ENCODE measurements at regions not wholly inside any gene's neighbourhood (a gene's known extent, or its start where the extent isn't known, plus 50 kb on each side); places are given as distances from the start of the nearest gene placed in this dataset.
A peak's percentile ranks its signal among the peaks of the same experiment; 100 is the strongest.

GRCh38 chr6:13873288-13874190 is 51.2 kb upstream of the RNF182 start:
- TF ChIP-seq CTCF (IDR thresholded peaks at IDR 0.05) (peak; percentile 28 to 59 (median 42)), POLR2A (IDR thresholded peaks at IDR 0.05) (no peak)
